ENCODE measurements at regions not wholly inside any gene's neighbourhood (a gene's known extent, or its start where the extent isn't known, plus 50 kb on each side); places are given as distances from the start of the nearest gene placed in this dataset.

DNA sequence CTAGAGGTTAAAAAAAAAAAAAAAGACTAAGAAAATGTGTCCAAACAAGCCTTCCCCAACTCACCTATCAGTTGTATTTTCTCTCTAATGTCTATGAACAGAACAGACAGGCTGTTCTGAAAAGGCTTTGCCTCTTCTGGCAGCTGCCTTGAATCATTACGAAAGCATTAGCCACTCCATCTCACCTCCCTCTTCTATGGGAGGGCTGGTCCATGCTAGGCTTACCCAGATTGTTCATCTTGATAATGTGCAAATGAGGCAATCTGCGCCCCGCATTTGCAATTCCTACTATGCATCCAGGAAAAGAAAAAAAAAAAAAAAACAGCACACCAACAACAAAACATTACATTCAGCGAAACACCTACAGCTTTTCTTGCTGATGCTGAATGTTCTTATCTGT is 429.9 kb upstream of the USP9Y start:
- TF ChIP-seq, protein P1, sequence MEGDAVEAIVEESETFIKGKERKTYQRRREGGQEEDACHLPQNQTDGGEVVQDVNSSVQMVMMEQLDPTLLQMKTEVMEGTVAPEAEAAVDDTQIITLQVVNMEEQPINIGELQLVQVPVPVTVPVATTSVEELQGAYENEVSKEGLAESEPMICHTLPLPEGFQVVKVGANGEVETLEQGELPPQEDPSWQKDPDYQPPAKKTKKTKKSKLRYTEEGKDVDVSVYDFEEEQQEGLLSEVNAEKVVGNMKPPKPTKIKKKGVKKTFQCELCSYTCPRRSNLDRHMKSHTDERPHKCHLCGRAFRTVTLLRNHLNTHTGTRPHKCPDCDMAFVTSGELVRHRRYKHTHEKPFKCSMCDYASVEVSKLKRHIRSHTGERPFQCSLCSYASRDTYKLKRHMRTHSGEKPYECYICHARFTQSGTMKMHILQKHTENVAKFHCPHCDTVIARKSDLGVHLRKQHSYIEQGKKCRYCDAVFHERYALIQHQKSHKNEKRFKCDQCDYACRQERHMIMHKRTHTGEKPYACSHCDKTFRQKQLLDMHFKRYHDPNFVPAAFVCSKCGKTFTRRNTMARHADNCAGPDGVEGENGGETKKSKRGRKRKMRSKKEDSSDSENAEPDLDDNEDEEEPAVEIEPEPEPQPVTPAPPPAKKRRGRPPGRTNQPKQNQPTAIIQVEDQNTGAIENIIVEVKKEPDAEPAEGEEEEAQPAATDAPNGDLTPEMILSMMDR (IDR thresholded peaks at IDR 0.05; ENCODE audit: borderline replicate concordance, extremely low read depth, low read length, poor library complexity, severe bottlenecking), result no peak
- TF ChIP-seq EZH2 (IDR thresholded peaks at IDR 0.05; ENCODE audit: borderline replicate concordance, low read depth, low read length, severe bottlenecking), result no peak
